K562 (cell line): ENCODE measurements at regions not wholly inside any gene's neighbourhood (a gene's known extent, or its start where the extent isn't known, plus 50 kb on each side); places are given as distances from the start of the nearest gene placed in this dataset.

Experiments
- C11orf30 ChIP-seq: fragments of 450-650 bp; IDR thresholded peaks from 2 replicates; pipeline ENCODE4 v1.6.1; 2016; ENCODE audit warnings: low read depth, mild to moderate bottlenecking
- CBX2 ChIP-seq: fragments of 200-600 bp; sonication (generic); IDR thresholded peaks from one replicate; pipeline ENCODE4 v1.6.1; 2012; ENCODE audit warnings: mild to moderate bottlenecking, low read length, inconsistent platforms; ENCODE audit not compliant: insufficient read depth, poor library complexity, severe bottlenecking
- CBX3 ChIP-seq, 2 experiments: IDR thresholded peaks; 1 replicate in 1 of 2; 2 replicates in 1 of 2; pipeline ENCODE4 v1.6.1; 2012; ENCODE audit warnings: inconsistent platforms in 2 of 2, low read length in 2 of 2, borderline replicate concordance in 1 of 2, control low read depth in 1 of 2
- KHSRP ChIP-seq: fragments of 450-650 bp; IDR thresholded peaks from 2 replicates; pipeline ENCODE4 v1.6.1; 2017
- MAZ ChIP-seq, 2 experiments: fragments of 450-650 bp in 1 of 2; sonication (generic) in 1 of 2; formaldehyde crosslinking; IDR thresholded peaks in 1 of 2; conservative IDR thresholded peaks in 1 of 2; 2 replicates each; pipeline versions ENCODE4 v1.4.0 to v1.5.0; 2020; ENCODE audit warnings: mild to moderate bottlenecking in 1 of 2, missing genetic modification reagents in 1 of 2
- SMC3 ChIP-seq: conservative IDR thresholded peaks from 2 replicates; pipeline ENCODE4 v1.6.1; 2011; ENCODE audit warnings: low read depth, low read length, improper control_type of control experiment; ENCODE audit not compliant: insufficient read depth
- SP2 ChIP-seq: IDR thresholded peaks from 2 replicates; pipeline ENCODE4 v1.6.1; 2011; ENCODE audit warnings: mild to moderate bottlenecking, low read depth, low read length, moderate library complexity; ENCODE audit not compliant: poor library complexity, severe bottlenecking; ENCODE audit errors: extremely low read depth
- TCF7 ChIP-seq: sonication (generic); IDR thresholded peaks from 2 replicates; pipeline ENCODE4 v1.6.1; 2016; ENCODE audit warnings: antibody characterized with exemption, borderline replicate concordance
- TCFL5 ChIP-seq: fragments of 250-450 bp; sonication (Bioruptor Pico); conservative IDR thresholded peaks from 2 replicates; pipeline ENCODE4 v1.6.1; 2021; ENCODE audit warnings: mild to moderate bottlenecking, moderate library complexity, matching md5 sums
- ZNF124 ChIP-seq: sonication (generic); formaldehyde crosslinking; IDR thresholded peaks from 2 replicates; pipeline ENCODE4 v1.8.1; 2022; ENCODE audit warnings: missing genetic modification reagents
- ZNF354B ChIP-seq: fragments of 250-450 bp; sonication (Bioruptor Pico); IDR thresholded peaks from 2 replicates; pipeline ENCODE4 v1.4.0; 2020
- ZNF445 ChIP-seq: fragments of 250-450 bp; sonication (Bioruptor Pico); IDR thresholded peaks from 2 replicates; pipeline ENCODE4 v1.4.0; 2020; ENCODE audit warnings: low read depth, mild to moderate bottlenecking, moderate library complexity
- ZNF561 ChIP-seq: fragments of 450-650 bp; formaldehyde crosslinking; conservative IDR thresholded peaks from 2 replicates; pipeline ENCODE4 v1.4.0; 2020; ENCODE audit warnings: mild to moderate bottlenecking, moderate library complexity
- ZNF583 ChIP-seq: fragments of 250-450 bp; sonication (Bioruptor Pico); IDR thresholded peaks from 2 replicates; pipeline ENCODE4 v1.4.0; 2020
- ZNF699 ChIP-seq: fragments of 250-450 bp; sonication (Bioruptor Pico); IDR thresholded peaks from 2 replicates; pipeline ENCODE4 v1.8.0; 2021; ENCODE audit warnings: mild to moderate bottlenecking, moderate library complexity; ENCODE audit not compliant: insufficient replicate concordance
- TF ChIP-seq, protein P1 (sequence below): fragments of 450-650 bp; IDR thresholded peaks from 2 replicates; pipeline ENCODE4 v1.6.1; 2016; ENCODE audit warnings: low read depth
- TF ChIP-seq, protein P2 (sequence below): fragments of 250-450 bp; sonication (Bioruptor Pico); IDR thresholded peaks from 2 replicates; pipeline ENCODE4 v1.8.0; 2021; ENCODE audit warnings: borderline replicate concordance, mild to moderate bottlenecking, moderate library complexity; ENCODE audit not compliant: poor library complexity, severe bottlenecking
- TF ChIP-seq, protein P3 (sequence below): fragments of 450-650 bp; formaldehyde crosslinking; IDR thresholded peaks from 2 replicates; pipeline ENCODE4 v1.4.0; 2020; ENCODE audit warnings: mild to moderate bottlenecking, mixed read lengths

DNA sequence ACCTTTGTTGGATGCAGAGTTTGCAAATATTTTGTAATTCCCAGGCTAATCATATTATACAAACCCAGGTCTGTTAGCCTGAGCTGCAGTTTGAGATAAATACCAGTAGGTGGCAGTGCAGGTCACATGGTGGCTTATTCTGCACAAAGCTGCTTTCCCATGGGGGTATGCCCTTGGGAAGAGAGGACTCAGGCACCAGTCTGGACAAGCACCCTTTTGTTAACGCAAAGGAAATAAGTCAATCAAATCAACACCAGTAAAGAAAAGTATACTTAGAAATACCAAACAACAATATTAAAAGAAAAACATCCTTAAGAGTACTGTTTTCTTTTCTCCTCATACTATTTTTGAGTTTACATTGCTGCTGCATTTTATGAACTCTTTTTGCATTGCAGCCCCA lies 389.0 kb upstream of the ZFP42 start (continued):
- TF ChIP-seq, protein P1, sequence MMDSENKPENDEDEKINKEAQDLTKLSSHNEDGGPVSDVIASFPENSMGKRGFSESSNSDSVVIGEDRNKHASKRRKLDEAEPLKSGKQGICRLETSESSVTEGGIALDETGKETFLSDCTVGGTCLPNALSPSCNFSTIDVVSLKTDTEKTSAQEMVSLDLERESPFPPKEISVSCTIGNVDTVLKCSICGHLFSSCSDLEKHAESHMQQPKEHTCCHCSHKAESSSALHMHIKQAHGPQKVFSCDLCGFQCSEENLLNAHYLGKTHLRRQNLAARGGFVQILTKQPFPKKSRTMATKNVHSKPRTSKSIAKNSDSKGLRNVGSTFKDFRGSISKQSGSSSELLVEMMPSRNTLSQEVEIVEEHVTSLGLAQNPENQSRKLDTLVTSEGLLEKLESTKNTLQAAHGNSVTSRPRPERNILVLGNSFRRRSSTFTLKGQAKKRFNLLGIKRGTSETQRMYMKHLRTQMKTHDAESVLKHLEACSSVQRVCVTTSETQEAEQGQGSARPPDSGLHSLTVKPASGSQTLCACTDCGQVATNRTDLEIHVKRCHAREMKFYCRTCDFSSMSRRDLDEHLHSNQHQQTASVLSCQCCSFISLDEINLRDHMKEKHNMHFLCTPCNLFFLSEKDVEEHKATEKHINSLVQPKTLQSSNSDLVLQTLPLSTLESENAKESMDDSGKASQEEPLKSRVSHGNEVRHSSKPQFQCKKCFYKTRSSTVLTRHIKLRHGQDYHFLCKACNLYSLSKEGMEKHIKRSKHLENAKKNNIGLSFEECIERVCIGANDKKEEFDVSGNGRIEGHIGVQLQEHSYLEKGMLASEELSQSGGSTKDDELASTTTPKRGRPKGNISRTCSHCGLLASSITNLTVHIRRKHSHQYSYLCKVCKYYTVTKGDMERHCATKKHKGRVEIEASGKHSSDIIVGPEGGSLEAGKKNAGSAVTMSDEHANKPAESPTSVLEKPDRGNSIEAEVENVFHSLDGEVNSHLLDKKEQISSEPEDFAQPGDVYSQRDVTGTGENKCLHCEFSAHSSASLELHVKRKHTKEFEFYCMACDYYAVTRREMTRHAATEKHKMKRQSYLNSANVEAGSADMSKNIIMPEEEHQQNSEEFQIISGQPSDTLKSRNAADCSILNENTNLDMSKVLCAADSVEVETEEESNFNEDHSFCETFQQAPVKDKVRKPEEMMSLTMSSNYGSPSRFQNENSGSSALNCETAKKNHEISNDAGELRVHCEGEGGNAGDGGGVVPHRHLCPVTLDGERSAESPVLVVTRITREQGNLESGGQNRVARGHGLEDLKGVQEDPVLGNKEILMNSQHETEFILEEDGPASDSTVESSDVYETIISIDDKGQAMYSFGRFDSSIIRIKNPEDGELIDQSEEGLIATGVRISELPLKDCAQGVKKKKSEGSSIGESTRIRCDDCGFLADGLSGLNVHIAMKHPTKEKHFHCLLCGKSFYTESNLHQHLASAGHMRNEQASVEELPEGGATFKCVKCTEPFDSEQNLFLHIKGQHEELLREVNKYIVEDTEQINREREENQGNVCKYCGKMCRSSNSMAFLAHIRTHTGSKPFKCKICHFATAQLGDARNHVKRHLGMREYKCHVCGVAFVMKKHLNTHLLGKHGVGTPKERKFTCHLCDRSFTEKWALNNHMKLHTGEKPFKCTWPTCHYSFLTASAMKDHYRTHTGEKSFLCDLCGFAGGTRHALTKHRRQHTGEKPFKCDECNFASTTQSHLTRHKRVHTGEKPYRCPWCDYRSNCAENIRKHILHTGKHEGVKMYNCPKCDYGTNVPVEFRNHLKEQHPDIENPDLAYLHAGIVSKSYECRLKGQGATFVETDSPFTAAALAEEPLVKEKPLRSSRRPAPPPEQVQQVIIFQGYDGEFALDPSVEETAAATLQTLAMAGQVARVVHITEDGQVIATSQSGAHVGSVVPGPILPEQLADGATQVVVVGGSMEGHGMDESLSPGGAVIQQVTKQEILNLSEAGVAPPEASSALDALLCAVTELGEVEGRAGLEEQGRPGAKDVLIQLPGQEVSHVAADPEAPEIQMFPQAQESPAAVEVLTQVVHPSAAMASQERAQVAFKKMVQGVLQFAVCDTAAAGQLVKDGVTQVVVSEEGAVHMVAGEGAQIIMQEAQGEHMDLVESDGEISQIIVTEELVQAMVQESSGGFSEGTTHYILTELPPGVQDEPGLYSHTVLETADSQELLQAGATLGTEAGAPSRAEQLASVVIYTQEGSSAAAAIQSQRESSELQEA, result no peak
- TF ChIP-seq, protein P2, sequence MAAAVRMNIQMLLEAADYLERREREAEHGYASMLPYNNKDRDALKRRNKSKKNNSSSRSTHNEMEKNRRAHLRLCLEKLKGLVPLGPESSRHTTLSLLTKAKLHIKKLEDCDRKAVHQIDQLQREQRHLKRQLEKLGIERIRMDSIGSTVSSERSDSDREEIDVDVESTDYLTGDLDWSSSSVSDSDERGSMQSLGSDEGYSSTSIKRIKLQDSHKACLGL (CRISPR knock-in tag), result no peak
- TF ChIP-seq ZNF583 (CRISPR knock-in tag) (no peak), SP2 (no peak), ZNF445 (CRISPR knock-in tag) (no peak), TCFL5 (CRISPR knock-in tag) (no peak), ZNF561 (no peak), MAZ (CRISPR knock-in tag; conservative IDR thresholded peaks at IDR 0.05 in 1 of 2, IDR thresholded peaks at IDR 0.05 in 1 of 2) (no peak), ZNF699 (CRISPR knock-in tag) (no peak), CBX3 (IDR thresholded peaks at IDR 0.05; ENCODE audit: borderline replicate concordance in 1 of 2, low read length in 2 of 2) (no peak), C11orf30 (no peak), ZNF124 (CRISPR knock-in tag) (no peak), CBX2 (no peak), SMC3 (peak; percentile 39; the same call in 1 of the 2 replicates), TCF7 (no peak), KHSRP (no peak), ZNF354B (CRISPR knock-in tag) (no peak)
- TF ChIP-seq, protein P3, sequence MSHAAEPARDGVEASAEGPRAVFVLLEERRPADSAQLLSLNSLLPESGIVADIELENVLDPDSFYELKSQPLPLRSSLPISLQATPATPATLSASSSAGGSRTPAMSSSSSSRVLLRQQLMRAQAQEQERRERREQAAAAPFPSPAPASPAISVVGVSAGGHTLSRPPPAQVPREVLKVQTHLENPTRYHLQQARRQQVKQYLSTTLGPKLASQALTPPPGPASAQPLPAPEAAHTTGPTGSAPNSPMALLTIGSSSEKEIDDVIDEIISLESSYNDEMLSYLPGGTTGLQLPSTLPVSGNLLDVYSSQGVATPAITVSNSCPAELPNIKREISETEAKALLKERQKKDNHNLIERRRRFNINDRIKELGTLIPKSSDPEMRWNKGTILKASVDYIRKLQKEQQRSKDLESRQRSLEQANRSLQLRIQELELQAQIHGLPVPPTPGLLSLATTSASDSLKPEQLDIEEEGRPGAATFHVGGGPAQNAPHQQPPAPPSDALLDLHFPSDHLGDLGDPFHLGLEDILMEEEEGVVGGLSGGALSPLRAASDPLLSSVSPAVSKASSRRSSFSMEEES (CRISPR knock-in tag), result no peak
